SK-N-SH (cell line): ENCODE measurements at regions not wholly inside any gene's neighbourhood (a gene's known extent, or its start where the extent isn't known, plus 50 kb on each side); places are given as distances from the start of the nearest gene placed in this dataset.

Source experiments
- CTCF ChIA-PET: fragments of 300-600, 350-600 bp; formaldehyde crosslinking; extraction: SDS; loops from one replicate; lab custom pipeline; 2021; lab: Yijun Ruan, JAX
- POLR2A ChIA-PET: fragments of 350-600 bp; sonication (Branson Sonifier 250); formaldehyde crosslinking; extraction: SDS; loops from one replicate; lab custom pipeline; 2020; ENCODE audit warnings: antibody characterized with exemption, inconsistent platforms; lab: Yijun Ruan, JAX
- DNase-seq: peaks from one replicate; pipeline ENCODE4 v3.0.0; 2012
- H2AFZ ChIP-seq: fragments of 200-600 bp; sonication (generic); 2 replicates; pipeline ENCODE4 v1.8.1; 2016; ENCODE audit warnings: antibody characterized with exemption, mild to moderate bottlenecking, low read depth
- H3F3A ChIP-seq: fragments of 200-600 bp; sonication (generic); replicated peaks from 2 replicates; pipeline ENCODE3; 2016; ENCODE audit warnings: antibody characterized with exemption, mild to moderate bottlenecking; ENCODE audit not compliant: insufficient read depth
- H3K27ac ChIP-seq, 2 experiments: fragments of 200-500 bp in 1 of 2; fragments of 200-600 bp in 1 of 2; sonication (Bioruptor generic) in 1 of 2; sonication (generic), shearing (Covaris generic) in 1 of 2; 2 replicates each; pipeline versions ENCODE4 v1.5.1 to v1.6.1; 2014 to 2016; ENCODE audit warnings: low read depth in 2 of 2, inconsistent platforms in 1 of 2, low read length in 1 of 2, mild to moderate bottlenecking in 1 of 2, mixed read lengths in 1 of 2
- H3K27me3 ChIP-seq: fragments of 200-600 bp; sonication (generic), shearing (Covaris generic); 2 replicates; pipeline ENCODE4 v1.6.1; 2016; ENCODE audit warnings: mixed run types; ENCODE audit not compliant: insufficient read depth
- H3K36me3 ChIP-seq, 2 experiments: fragments of 200-500 bp in 1 of 2; fragments of 200-600 bp in 1 of 2; sonication (Bioruptor generic) in 1 of 2; sonication (generic) in 1 of 2; replicated peaks in 1 of 2; 2 replicates each; pipeline versions ENCODE3 to v1.5.1; 2014 to 2016; ENCODE audit warnings: low read length in 1 of 2, mild to moderate bottlenecking in 1 of 2; ENCODE audit not compliant: insufficient read depth in 2 of 2, control insufficient read depth in 1 of 2
- H3K4me1 ChIP-seq, 2 experiments: fragments of 200-500 bp in 1 of 2; fragments of 200-600 bp in 1 of 2; sonication (Bioruptor generic) in 1 of 2; sonication (generic), shearing (Covaris generic) in 1 of 2; 2 replicates each; pipeline versions ENCODE4 v1.5.1 to v1.6.1; 2014 to 2016; ENCODE audit warnings: low read depth in 1 of 2, low read length in 1 of 2, mixed run types in 1 of 2; ENCODE audit not compliant: insufficient read depth in 2 of 2, control insufficient read depth in 1 of 2
- H3K4me2 ChIP-seq: fragments of 200-600 bp; sonication (generic), shearing (Covaris generic); 2 replicates; pipeline ENCODE4 v1.6.1; 2017; ENCODE audit warnings: mixed run types
- H3K4me3 ChIP-seq, 2 experiments: fragments of 200-500 bp in 1 of 2; fragments of 200-600 bp in 1 of 2; sonication (Bioruptor generic) in 1 of 2; sonication (generic), shearing (Covaris generic) in 1 of 2; 2 replicates each; pipeline versions ENCODE4 v1.5.1 to v1.8.1; 2014 to 2016; ENCODE audit warnings: low read depth in 2 of 2, inconsistent platforms in 1 of 2, low read length in 1 of 2, mild to moderate bottlenecking in 1 of 2, mixed read lengths in 1 of 2, moderate library complexity in 1 of 2
- H3K79me2 ChIP-seq: fragments of 200-600 bp; sonication (generic); 2 replicates; pipeline ENCODE4 v1.8.1; 2017; ENCODE audit warnings: mild to moderate bottlenecking; ENCODE audit not compliant: insufficient read depth
- H3K9ac ChIP-seq: fragments of 200-600 bp; sonication (generic); 2 replicates; pipeline ENCODE4 v1.6.1; 2017; ENCODE audit warnings: mixed run types
- H3K9me2 ChIP-seq: fragments of 200-600 bp; sonication (generic); 2 replicates; pipeline ENCODE4 v1.6.1; 2017; ENCODE audit warnings: mixed run types
- H3K9me3 ChIP-seq: fragments of 200-600 bp; sonication (generic); 2 replicates; pipeline ENCODE4 v1.6.1; 2017; ENCODE audit warnings: mixed run types, mild to moderate bottlenecking, moderate library complexity
- H4K20me1 ChIP-seq: fragments of 200-600 bp; sonication (generic); 2 replicates; pipeline ENCODE4 v1.6.1; 2017; ENCODE audit warnings: mild to moderate bottlenecking, mixed run types; ENCODE audit not compliant: insufficient read depth
- EP300 ChIP-seq, 2 experiments: IDR thresholded peaks; 2 replicates each; pipeline versions ENCODE4 v1.4.0 to v1.6.1; 2012; ENCODE audit warnings: borderline replicate concordance in 1 of 2, low read depth in 1 of 2, low read length in 1 of 2
- EZH2phosphoT487 ChIP-seq: fragments of 200-600 bp; sonication (generic); IDR thresholded peaks from 2 replicates; pipeline ENCODE4 v1.6.1; 2017; ENCODE audit warnings: low read depth, mixed run types, mild to moderate bottlenecking, antibody characterized with exemption, moderate library complexity, borderline replicate concordance
- FOXJ3 ChIP-seq: sonication (generic); formaldehyde crosslinking; IDR thresholded peaks from 2 replicates; pipeline ENCODE4 v1.5.1; 2020; ENCODE audit warnings: mild to moderate bottlenecking, missing genetic modification reagents
- IRF3 ChIP-seq: fragments of 150-350 bp; IDR thresholded peaks from 2 replicates; pipeline ENCODE4 v1.6.1; 2016; ENCODE audit warnings: mild to moderate bottlenecking, low read depth, low read length
- JUND ChIP-seq: IDR thresholded peaks from 2 replicates; pipeline ENCODE4 v1.4.0; 2012
- MAX ChIP-seq: IDR thresholded peaks from 2 replicates; pipeline ENCODE4 v1.4.0; 2012; ENCODE audit warnings: low read depth
- MEF2A ChIP-seq: IDR thresholded peaks from 2 replicates; pipeline ENCODE4 v1.4.0; 2012; ENCODE audit warnings: low read depth, borderline replicate concordance
- MXI1 ChIP-seq: IDR thresholded peaks from 2 replicates; pipeline ENCODE4 v1.6.1; 2012; ENCODE audit warnings: mild to moderate bottlenecking, low read depth, low read length, improper control_type of control experiment
- NFIC ChIP-seq: IDR thresholded peaks from 2 replicates; pipeline ENCODE4 v1.4.0; 2012; ENCODE audit warnings: borderline replicate concordance
- RAD21 ChIP-seq: IDR thresholded peaks from 2 replicates; pipeline ENCODE4 v1.6.1; 2012; ENCODE audit warnings: mild to moderate bottlenecking, low read length
- REST ChIP-seq: IDR thresholded peaks from 2 replicates; pipeline ENCODE4 v1.6.1; 2012; ENCODE audit warnings: mild to moderate bottlenecking, low read depth, low read length, moderate library complexity
- RFX5 ChIP-seq: IDR thresholded peaks from 2 replicates; pipeline ENCODE4 v1.6.1; 2012; ENCODE audit warnings: mild to moderate bottlenecking, improper control_type of control experiment, low read length
- RXRA ChIP-seq: IDR thresholded peaks from 2 replicates; pipeline ENCODE4 v1.4.0; 2012; ENCODE audit warnings: low read depth, mild to moderate bottlenecking, borderline replicate concordance
- SIN3A ChIP-seq: IDR thresholded peaks from 2 replicates; pipeline ENCODE4 v1.6.1; 2012; ENCODE audit warnings: low read depth, mild to moderate bottlenecking, low read length, moderate library complexity, borderline replicate concordance
- TCF12 ChIP-seq: IDR thresholded peaks from 2 replicates; pipeline ENCODE4 v1.4.0; 2012
- USF1 ChIP-seq: IDR thresholded peaks from 2 replicates; pipeline ENCODE4 v1.4.0; 2012; ENCODE audit warnings: low read depth, borderline replicate concordance
- USF2 ChIP-seq: fragments of 150-350 bp; IDR thresholded peaks from 2 replicates; pipeline ENCODE4 v1.6.1; 2017; ENCODE audit warnings: antibody characterized with exemption, low read length, low read depth, borderline replicate concordance
- YY1 ChIP-seq: IDR thresholded peaks from 2 replicates; pipeline ENCODE4 v1.4.0; 2012; ENCODE audit warnings: low read depth, mild to moderate bottlenecking
- ZBTB33 ChIP-seq: IDR thresholded peaks from 2 replicates; pipeline ENCODE4 v1.4.0; 2012; ENCODE audit warnings: low read depth, borderline replicate concordance
- WGBS: methylation state at CpG from one replicate; pipeline ENCODE4 v1.1.6; 2017; ENCODE audit warnings: low lambda C conversion rate; 5-methylcytosine and 5-hydroxymethylcytosine counted together

DNA sequence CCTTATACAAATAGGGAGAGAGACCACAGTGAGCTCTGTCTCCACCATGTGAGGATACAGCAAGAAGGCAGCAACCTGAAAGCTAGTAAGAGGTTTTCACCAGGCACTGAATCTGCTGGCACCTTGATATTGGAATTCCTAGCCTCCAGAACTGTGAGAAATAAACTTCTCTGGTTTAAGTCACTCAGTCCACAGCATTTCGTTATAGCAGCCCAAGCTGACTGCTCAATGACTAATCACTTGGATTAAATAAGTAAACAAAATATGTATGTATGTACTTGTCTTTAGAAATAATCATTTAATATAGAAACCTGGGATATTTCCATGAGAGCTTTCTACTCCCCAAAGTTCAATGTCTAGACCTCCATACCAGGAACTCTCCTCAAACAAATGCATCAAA, 162.0 kb downstream of the IMPG2 start:
- Histone ChIP-seq H2AFZ (no peak overlapping the region), H3K9me2 (no peaks in the 10 kb centered on the region)
- TF ChIP-seq EP300 (IDR thresholded peaks at IDR 0.05; ENCODE audit: borderline replicate concordance in 1 of 2, low read depth in 1 of 2, low read length in 1 of 2) (no peak), NFIC (no peak), MXI1 (no peak), EZH2phosphoT487 (no peak)
- TF ChIP-seq, all 33 proteins: peak for 0
- no peaks in the 10 kb centered on the region for H3K9me3 ChIP-seq
- H3F3A ChIP-seq, result peaks cover 9% of the 10 kb centered on the region
- H4K20me1 ChIP-seq, result no peaks in the 10 kb centered on the region
- H3K4me3 ChIP-seq, result no peak overlapping the region
- no peak overlapping the region for H3K9ac ChIP-seq
- H3K27ac ChIP-seq, result no peak overlapping the region
- H3K27me3 ChIP-seq, result no peaks in the 10 kb centered on the region
- whole genome bisulfite sequencing, result 0% methylated on average over 1 of the region's 1 CpG
- H3K79me2 ChIP-seq, result no peaks in the 10 kb centered on the region
- no peak overlapping the region for H3K4me2 ChIP-seq
- ChIA-PET CTCF (no interaction called here), POLR2A (no interaction called here)
- DNase-seq, result no peak
- no peaks in the 10 kb centered on the region; a peak in 1 of 4 replicates for H3K4me1 ChIP-seq
- no peaks in the 10 kb centered on the region for H3K36me3 ChIP-seq

DNA sequence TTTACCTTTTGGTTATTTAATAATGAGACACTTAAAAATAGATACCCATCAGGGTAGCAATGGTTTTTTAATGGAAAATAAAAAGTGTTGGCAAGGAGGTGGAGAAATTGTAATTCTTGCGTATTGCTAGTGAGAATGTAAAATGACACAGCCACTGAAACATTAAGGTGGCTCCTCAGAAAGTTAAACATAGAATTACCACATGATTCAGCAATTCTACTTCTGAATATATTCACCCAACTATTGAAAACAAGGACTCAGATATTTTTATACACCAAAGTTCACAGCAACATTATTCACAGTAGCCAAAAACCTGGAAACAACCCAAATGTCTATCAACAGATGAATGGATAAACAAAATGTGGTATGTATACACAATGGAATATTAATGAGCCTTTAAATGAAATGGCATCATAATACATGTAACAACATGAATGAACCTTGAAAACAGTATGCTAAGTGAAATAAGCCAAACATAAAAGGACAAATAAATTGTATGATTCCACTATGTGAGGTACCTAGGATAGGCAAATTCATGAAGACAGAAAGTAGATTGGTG, 163.5 kb downstream of the IMPG2 start:
- H3K36me3 ChIP-seq, result no peaks in the 10 kb centered on the region
- H3K79me2 ChIP-seq, result no peaks in the 10 kb centered on the region
- no peaks in the 10 kb centered on the region; a peak in 1 of 4 replicates for H3K4me1 ChIP-seq
- WGBS, result 88% methylated on average over 1 of the region's 1 CpG
- H3K9me3 ChIP-seq, result no peaks in the 10 kb centered on the region
- H3K9me2 ChIP-seq, result no peaks in the 10 kb centered on the region
- DNase-seq, result no peak
- H3K27me3 ChIP-seq, result no peaks in the 10 kb centered on the region
- no peak for TF ChIP-seq USF2
- no peak for TF ChIP-seq RAD21
- no peak for TF ChIP-seq RXRA
- no peak for TF ChIP-seq MEF2A
- TF ChIP-seq SIN3A, result no peak
- no peak for TF ChIP-seq YY1
- TF ChIP-seq MAX, result no peak
- TF ChIP-seq TCF12, result no peak
- TF ChIP-seq MXI1, result no peak
- TF ChIP-seq IRF3, result no peak
- no peak for TF ChIP-seq REST
- TF ChIP-seq RFX5, result no peak
- no peak for TF ChIP-seq USF1
- no peak for TF ChIP-seq ZBTB33
- TF ChIP-seq JUND, result no peak
- TF ChIP-seq FOXJ3 (CRISPR knock-in tag), result no peak
- no peak overlapping the region for H3K27ac ChIP-seq
- CTCF ChIA-PET, result interaction anchor here (1.7 kb wide), 1 partner anchor 10 kb away, joined by 3 read pairs; no protein-coding TSS in a partner anchor
- H2AFZ ChIP-seq, result no peak overlapping the region
- H3F3A ChIP-seq, result peaks cover 9% of the 10 kb centered on the region
- H4K20me1 ChIP-seq, result no peaks in the 10 kb centered on the region
- POLR2A ChIA-PET, result no interaction called here
- no peak overlapping the region for H3K4me2 ChIP-seq
- H3K4me3 ChIP-seq, result no peak overlapping the region
- no peak overlapping the region for H3K9ac ChIP-seq
